A172 (cell line): ENCODE measurements at regions not wholly inside any gene's neighbourhood (a gene's known extent, or its start where the extent isn't known, plus 50 kb on each side); places are given as distances from the start of the nearest gene placed in this dataset.

Experiments
- DNase-seq: peaks from one replicate; pipeline ENCODE4 v3.0.0-alpha.2; 2015; ENCODE audit warnings: low spot score

DNA sequence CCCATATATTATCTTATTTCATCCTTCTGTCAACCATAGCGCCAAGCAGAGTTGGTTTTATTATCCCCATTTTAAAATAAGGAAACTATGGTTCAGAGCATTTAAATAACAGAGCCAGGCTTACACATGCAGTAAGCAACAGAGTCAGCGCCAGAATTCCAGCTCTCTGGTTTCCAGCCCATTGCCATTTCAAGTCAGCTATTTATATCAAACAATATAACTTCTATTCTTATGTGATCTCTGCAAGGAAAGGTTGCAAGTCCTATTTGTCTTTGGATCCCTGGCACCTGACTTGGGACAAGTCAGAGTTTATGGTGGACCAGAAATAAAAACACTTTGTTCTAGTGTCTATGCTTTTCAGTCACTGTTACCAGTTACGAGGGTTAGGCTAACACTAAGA, 174.1 kb upstream of the EEA1 start:
- no peak for DNase-seq

- DNase-seq = no peak
These were observed 175.4 kb upstream of the EEA1 start for GRCh38 chr12:93104535-93104934.

- no peak for DNase-seq
These were observed 177.8 kb upstream of the EEA1 start for GRCh38 chr12:93106910-93107309.

GRCh38 chr12:93107514-93108312, 178.6 kb upstream of the EEA1 start:
- no peak for DNase-seq

GRCh38 chr12:93108985-93109384, 179.9 kb upstream of the EEA1 start:
- no peak for DNase-seq

DNA sequence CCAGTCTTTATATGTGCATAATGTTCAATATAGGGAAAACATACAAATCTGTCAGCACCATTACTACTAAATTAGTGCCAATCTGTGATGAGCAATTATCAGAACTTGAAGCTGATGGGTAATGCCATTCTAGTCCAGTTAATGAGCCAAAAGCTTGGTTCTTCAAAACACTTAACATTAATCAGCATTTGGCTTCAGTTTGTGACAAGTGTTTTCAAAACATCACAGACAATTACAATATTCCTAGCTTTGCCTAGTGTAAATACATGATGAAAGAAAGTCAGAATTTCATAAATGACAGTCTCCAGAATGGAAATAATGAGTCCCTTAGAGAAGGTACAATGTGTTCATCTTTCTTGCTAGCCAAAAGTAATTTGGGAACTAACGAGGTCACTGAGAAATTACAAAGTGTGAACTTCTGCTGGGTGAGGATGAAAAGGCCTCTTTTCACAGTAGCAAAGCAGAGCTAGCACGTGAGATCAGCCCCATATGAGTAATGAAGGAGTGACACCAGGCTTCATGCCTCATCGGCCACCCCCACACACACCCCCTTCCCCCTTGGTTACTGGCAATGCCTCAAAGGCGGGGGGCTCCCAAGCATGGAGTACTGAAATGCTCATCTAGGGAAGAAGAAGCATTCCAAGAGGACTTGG, 180.6 kb upstream of the EEA1 start:
- DNase-seq = no peak

GRCh38 chr12:93111773-93112172, 182.7 kb upstream of the EEA1 start:
- no peak for DNase-seq

DNA sequence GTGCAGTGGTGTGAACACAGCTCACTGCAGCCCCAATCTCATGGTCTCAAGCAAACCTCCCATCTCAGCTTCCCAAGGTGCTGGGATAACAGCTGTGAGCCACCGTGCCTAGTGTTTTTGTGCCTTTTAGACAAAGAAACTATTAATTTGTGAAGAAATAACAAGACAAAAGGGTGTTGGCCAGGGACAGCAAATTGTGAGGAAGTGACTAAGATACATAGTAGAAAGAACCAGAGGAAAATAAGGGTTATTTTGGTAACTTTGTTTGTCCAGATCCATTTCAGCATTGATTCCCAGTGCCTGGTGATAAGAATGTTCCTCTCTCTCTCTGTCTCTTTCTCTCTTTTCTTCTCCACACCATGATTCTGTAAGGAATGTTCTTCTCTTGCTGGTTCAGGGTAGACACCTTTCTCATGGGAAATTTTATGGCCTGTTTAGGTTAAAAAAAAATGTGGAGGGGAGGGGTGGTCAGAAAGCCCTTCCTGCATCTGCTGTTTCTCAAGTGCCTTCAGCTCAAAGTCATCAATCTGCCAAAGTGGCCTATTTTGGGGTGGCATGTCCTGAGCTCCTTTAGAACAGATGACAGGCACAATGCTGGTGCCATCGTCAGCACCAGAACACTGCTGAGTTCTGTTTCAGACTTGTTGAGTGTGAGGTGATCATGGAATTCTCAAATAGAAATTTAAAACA, 184.4 kb upstream of the EEA1 start:
- no peak for DNase-seq

DNA sequence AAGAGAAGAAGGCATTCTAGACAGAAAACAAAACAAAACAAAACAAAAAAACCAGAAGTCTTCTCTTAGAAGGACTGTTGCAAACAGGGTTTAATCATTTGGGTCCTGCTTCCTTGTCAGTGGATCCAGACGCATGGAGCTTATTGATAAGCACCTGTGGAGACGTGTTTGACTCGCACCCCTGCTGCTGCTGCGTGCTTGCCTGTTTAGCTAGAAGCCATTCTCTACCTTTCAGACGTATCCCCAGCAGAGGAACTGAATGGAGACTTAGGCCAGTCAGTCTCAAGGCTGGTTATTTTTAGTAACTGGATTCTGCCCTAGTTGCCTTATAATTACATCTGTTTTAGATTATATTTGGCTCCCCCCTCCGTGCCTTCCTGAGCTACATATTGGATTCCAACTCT, 186.1 kb upstream of the EEA1 start:
- DNase-seq = no peak

DNA sequence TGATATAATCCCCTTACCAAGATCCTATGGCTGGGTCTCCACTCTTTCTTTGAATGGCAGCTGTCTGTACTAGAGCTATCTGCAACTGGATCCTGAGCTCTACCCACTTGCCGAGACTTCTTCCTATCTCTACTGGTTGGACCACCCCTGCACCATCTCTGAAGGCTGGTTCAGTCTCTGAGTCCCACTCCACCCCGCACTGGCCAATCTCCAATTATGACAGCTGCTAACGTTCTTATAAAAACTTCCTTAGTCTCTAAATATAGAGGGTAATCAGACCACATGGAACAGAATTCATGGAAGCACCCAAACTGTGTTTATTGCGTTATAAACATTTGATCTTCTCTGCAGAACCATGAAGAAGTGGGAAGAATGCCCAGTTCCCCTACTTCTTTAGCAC, 186.6 kb upstream of the EEA1 start:
- no peak for DNase-seq

- DNase-seq = no peak
These were observed 187.5 kb upstream of the EEA1 start for GRCh38 chr12:93116632-93117031.

GRCh38 chr12:93121729-93122488, 192.8 kb upstream of the EEA1 start:
- DNase-seq = no peak

DNA sequence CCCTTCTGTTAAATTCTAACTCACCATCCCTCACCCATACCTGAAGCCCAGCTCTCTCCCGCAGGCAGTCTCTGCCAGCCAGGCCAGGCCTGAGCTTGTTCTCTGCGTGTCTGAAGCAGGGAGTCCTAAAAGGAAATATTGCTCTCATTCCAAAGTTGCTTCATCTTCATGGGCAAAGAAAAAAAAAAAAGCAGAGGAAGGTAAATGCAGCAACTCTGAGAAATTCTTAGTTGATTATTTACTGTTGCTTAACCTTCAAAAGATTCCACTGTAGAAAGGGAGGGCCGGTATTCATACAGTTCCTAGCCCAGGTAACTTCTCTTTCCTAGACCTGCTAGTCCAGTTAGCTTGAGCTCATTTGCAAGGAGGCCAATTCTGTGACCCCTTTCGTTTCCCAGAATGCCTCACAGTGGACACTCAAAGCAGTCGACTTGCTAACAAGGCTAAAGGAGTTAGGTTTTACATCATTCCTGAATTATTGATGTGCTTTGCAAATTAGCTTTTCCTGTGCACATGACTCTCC, 193.5 kb upstream of the EEA1 start:
- no peak for DNase-seq

- DNase-seq = no peak
These were observed 196.0 kb upstream of the EEA1 start for GRCh38 chr12:93125126-93125525.

GRCh38 chr12:93126069-93126474, 197.0 kb upstream of the EEA1 start:
- no peak for DNase-seq

DNA sequence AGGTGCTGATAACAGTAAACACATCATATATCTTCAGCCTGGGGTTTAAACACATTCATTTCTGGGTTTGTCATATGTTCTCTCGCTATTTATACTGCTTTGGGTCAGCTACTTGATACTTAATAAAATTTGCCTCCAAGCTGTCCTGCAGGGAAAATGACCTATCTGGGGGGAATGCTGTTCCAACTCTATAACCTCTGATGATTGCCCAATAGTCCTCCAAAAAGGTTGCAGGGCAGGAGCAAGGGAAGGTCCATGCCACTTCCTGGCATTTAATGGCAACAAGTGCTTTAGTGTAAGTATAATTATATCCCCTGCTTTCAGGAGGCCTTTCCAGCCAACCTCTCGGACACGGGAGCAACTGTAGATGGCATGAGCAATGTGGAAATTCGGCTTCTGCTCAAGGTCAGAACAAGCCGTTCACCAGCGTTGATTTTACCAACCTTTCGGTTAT, 198.0 kb upstream of the EEA1 start:
- DNase-seq = no peak

GRCh38 chr12:93127582-93128331, 198.7 kb upstream of the EEA1 start:
- DNase-seq = no peak

DNA sequence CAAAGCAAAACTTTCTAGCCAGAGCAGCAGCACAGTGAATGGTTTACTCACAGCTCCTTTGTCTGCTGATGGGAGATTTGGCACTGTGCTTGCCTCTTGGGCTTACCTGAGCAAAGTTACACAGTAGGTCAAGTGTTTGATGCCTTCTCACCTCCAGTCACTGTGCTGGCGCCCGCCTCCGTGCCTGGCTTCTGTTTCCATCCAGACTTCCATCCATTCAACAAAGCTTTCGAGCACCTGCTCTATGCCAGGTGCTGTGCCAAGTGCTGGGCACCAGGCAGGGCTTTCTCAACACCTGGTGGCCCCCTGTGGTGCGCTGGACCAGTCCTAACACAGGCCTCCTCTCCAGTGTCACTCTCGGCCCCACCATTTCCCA, 199.2 kb upstream of the EEA1 start:
- no peak for DNase-seq

- no peak for DNase-seq
These were observed 201.4 kb upstream of the EEA1 start for GRCh38 chr12:93130366-93131054.

- DNase-seq = no peak
These were observed 204.3 kb upstream of the EEA1 start for GRCh38 chr12:93133361-93133760.
